RWPE1 (cell line): ENCODE measurements at regions not wholly inside any gene's neighbourhood (a gene's known extent, or its start where the extent isn't known, plus 50 kb on each side); places are given as distances from the start of the nearest gene placed in this dataset.
A peak's percentile ranks its signal among the peaks of the same experiment; 100 is the strongest.
"Not testable (repeated sequence)": the region's sequence is repeated elsewhere in the genome, so short reads cannot be mapped to it uniquely, and the experiment has no call there.

ENCODE experiments used
- CTCF ChIA-PET: fragments of 350-600 bp; sonication (Branson Sonifier 250); formaldehyde crosslinking; extraction: SDS; loops from one replicate; lab custom pipeline; 2021; lab: Yijun Ruan, JAX
- POLR2A ChIA-PET: fragments of 400-600 bp; formaldehyde crosslinking; extraction: SDS; loops from one replicate; lab custom pipeline; 2020; ENCODE audit warnings: antibody characterized with exemption; ENCODE audit not compliant: low non-redundant PET; lab: Yijun Ruan, JAX
- DNase-seq: peaks from one replicate; pipeline ENCODE4 v3.0.0; 2012; ENCODE audit warnings: low spot score
- H3K27ac ChIP-seq: fragments of 450-650 bp; 2 replicates; pipeline ENCODE4 v1.5.1; 2017
- CTCF ChIP-seq: fragments of 450-650 bp; conservative IDR thresholded peaks from 2 replicates; pipeline ENCODE4 v1.5.1; 2017; ENCODE audit warnings: low read depth, mild to moderate bottlenecking

- no peak for TF ChIP-seq CTCF
Observed at GRCh38 chr2:240383871-240384700, 51.4 kb upstream of the GPC1 start.

GRCh38 chr2:240384711-240385450 is 50.6 kb upstream of the GPC1 start:
- ChIA-PET POLR2A (no interaction called here), CTCF (interaction anchor here (0.6 to 0.9 kb wide), 2 partner anchors 9 to 17 kb away, joined by 3 read pairs; no protein-coding TSS in a partner anchor)
- DNase-seq, result no peak
- TF ChIP-seq CTCF, result no peak
- H3K27ac ChIP-seq, result peak overlapping the region; percentile 73

More at GRCh38 chr2:240383871-240384700, 51.4 kb upstream of the GPC1 start:
- CTCF ChIA-PET, result interaction anchor here (0.6 kb wide), 2 partner anchors 18 to 346 kb away, joined by 3 read pairs; no protein-coding TSS in a partner anchor
- peak overlapping the region; percentile 73 for H3K27ac ChIP-seq
- no peak for DNase-seq
- POLR2A ChIA-PET, result no interaction called here

GRCh38 chr2:240385451-240386161 is 49.9 kb upstream of the GPC1 start:
- H3K27ac ChIP-seq, result peak overlapping the region; percentile 73
- CTCF ChIA-PET, result interaction anchor here (0.9 kb wide), 1 partner anchor 8 kb away, joined by 3 read pairs; no protein-coding TSS in a partner anchor
- POLR2A ChIA-PET, DNase-seq: not testable (repeated sequence)
